ENCODE measurements at regions not wholly inside any gene's neighbourhood (a gene's known extent, or its start where the extent isn't known, plus 50 kb on each side); places are given as distances from the start of the nearest gene placed in this dataset.

GRCh38 chr15:66936861-66937582 lies 128.4 kb upstream of the SMAD3 start:
- no peak for TF ChIP-seq POLR2A (IDR thresholded peaks at IDR 0.05; ENCODE audit: low read length)

GRCh38 chr15:66937588-66937987 lies 127.8 kb upstream of the SMAD3 start:
- DNase-seq = no peak
- TF ChIP-seq GATA1 (IDR thresholded peaks at IDR 0.05; ENCODE audit: low read depth, low read length) (no peak), POLR2A (IDR thresholded peaks at IDR 0.05; ENCODE audit: low read length) (no peak)

More at GRCh38 chr15:66936861-66937582, 128.4 kb upstream of the SMAD3 start:
- DNase-seq = no peak

- DNase-seq = no peak
- TF ChIP-seq POLR2A (IDR thresholded peaks at IDR 0.05; ENCODE audit: low read length) (no peak), GATA1 (IDR thresholded peaks at IDR 0.05; ENCODE audit: low read depth, low read length) (no peak)
Observed at GRCh38 chr15:66938114-66938830, 127.1 kb upstream of the SMAD3 start.

- TF ChIP-seq POLR2A (IDR thresholded peaks at IDR 0.05; ENCODE audit: low read length) (no peak), GATA1 (IDR thresholded peaks at IDR 0.05; ENCODE audit: low read depth, low read length) (no peak)
Observed at GRCh38 chr15:66939016-66939415, 126.4 kb upstream of the SMAD3 start.

GRCh38 chr15:66939451-66940023 lies 125.9 kb upstream of the SMAD3 start:
- TF ChIP-seq POLR2A (IDR thresholded peaks at IDR 0.05; ENCODE audit: low read length) (no peak), GATA1 (IDR thresholded peaks at IDR 0.05; ENCODE audit: low read depth, low read length) (no peak)
- no peak for DNase-seq

More at GRCh38 chr15:66939016-66939415, 126.4 kb upstream of the SMAD3 start:
- DNase-seq = no peak

GRCh38 chr15:66940368-66940767 lies 125.0 kb upstream of the SMAD3 start:
- DNase-seq = no peak
- TF ChIP-seq POLR2A (IDR thresholded peaks at IDR 0.05; ENCODE audit: low read length) (no peak), GATA1 (IDR thresholded peaks at IDR 0.05; ENCODE audit: low read depth, low read length) (no peak)

GRCh38 chr15:66941108-66941711 lies 124.2 kb upstream of the SMAD3 start:
- no peak for DNase-seq
- no peak for TF ChIP-seq GATA1 (IDR thresholded peaks at IDR 0.05; ENCODE audit: low read depth, low read length)
- no peak for TF ChIP-seq POLR2A (IDR thresholded peaks at IDR 0.05; ENCODE audit: low read length)

GRCh38 chr15:66941791-66942190 lies 123.6 kb upstream of the SMAD3 start:
- TF ChIP-seq GATA1 (IDR thresholded peaks at IDR 0.05; ENCODE audit: low read depth, low read length) (no peak), POLR2A (IDR thresholded peaks at IDR 0.05; ENCODE audit: low read length) (no peak)
- DNase-seq = no peak

GRCh38 chr15:66942649-66943390 lies 122.6 kb upstream of the SMAD3 start:
- TF ChIP-seq POLR2A (IDR thresholded peaks at IDR 0.05; ENCODE audit: low read length) (no peak), GATA1 (IDR thresholded peaks at IDR 0.05; ENCODE audit: low read depth, low read length) (no peak)
- DNase-seq = no peak

GRCh38 chr15:66943456-66944095 lies 121.8 kb upstream of the SMAD3 start:
- no peak for TF ChIP-seq POLR2A (IDR thresholded peaks at IDR 0.05; ENCODE audit: low read length)
- no peak for TF ChIP-seq GATA1 (IDR thresholded peaks at IDR 0.05; ENCODE audit: low read depth, low read length)
- DNase-seq = no peak

GRCh38 chr15:66944121-66944520 lies 121.3 kb upstream of the SMAD3 start:
- TF ChIP-seq POLR2A (IDR thresholded peaks at IDR 0.05; ENCODE audit: low read length) (no peak), GATA1 (IDR thresholded peaks at IDR 0.05; ENCODE audit: low read depth, low read length) (no peak)
- no peak for DNase-seq

- TF ChIP-seq POLR2A (IDR thresholded peaks at IDR 0.05; ENCODE audit: low read length) (no peak), GATA1 (IDR thresholded peaks at IDR 0.05; ENCODE audit: low read depth, low read length) (no peak)
- DNase-seq = no peak
Observed at GRCh38 chr15:66945286-66945685, 120.1 kb upstream of the SMAD3 start.

GRCh38 chr15:66945842-66946241 lies 119.6 kb upstream of the SMAD3 start:
- TF ChIP-seq POLR2A (IDR thresholded peaks at IDR 0.05; ENCODE audit: low read length) (no peak), GATA1 (IDR thresholded peaks at IDR 0.05; ENCODE audit: low read depth, low read length) (no peak)
- no peak for DNase-seq
